Lower lobe of right lung (tissue), 2 donors: ENCODE measurements at regions not wholly inside any gene's neighbourhood (a gene's known extent, or its start where the extent isn't known, plus 50 kb on each side); places are given as distances from the start of the nearest gene placed in this dataset.
A peak's percentile ranks its signal among the peaks of the same experiment; 100 is the strongest.
"Not testable (repeated sequence)": the region's sequence is repeated elsewhere in the genome, so short reads cannot be mapped to it uniquely, and the experiment has no call there.

ENCODE experiments used
- ATAC-seq, 2 donors: fragments of 200-7000 bp; cut with Tn5 transposase; one replicate each; pipeline ENCODE4 v1.9.1; 2020 to 2022; ENCODE audit warnings: mild to moderate bottlenecking in 2 of 2, moderate library complexity in 2 of 2
- DNase-seq: peaks from one replicate; pipeline ENCODE4 v3.0.0-alpha.2; 2020
- H3K27ac ChIP-seq: fragments of 200-600 bp; one replicate; pipeline ENCODE4 v1.8.0; 2022
- H3K27me3 ChIP-seq: fragments of 200-600 bp; one replicate; pipeline ENCODE4 v1.8.0; 2022; ENCODE audit warnings: low read depth
- H3K36me3 ChIP-seq: fragments of 200-600 bp; one replicate; pipeline ENCODE4 v1.8.0; 2022; ENCODE audit warnings: mild to moderate bottlenecking
- H3K4me1 ChIP-seq: fragments of 200-600 bp; one replicate; pipeline ENCODE4 v1.8.0; 2022
- H3K4me3 ChIP-seq: fragments of 200-600 bp; one replicate; pipeline ENCODE4 v1.8.0; 2022; ENCODE audit warnings: mild to moderate bottlenecking
- H3K9me3 ChIP-seq: fragments of 200-600 bp; one replicate; pipeline ENCODE4 v1.8.0; 2022
- intact Hi-C: fragments of 100-400 bp; cut with DNase I; formaldehyde crosslinking; loops from one replicate; pipeline ENCODE4 v1.11.0; 2022
- TF ChIP-seq, protein P1 (sequence below): fragments of 200-600 bp; IDR thresholded peaks from one replicate; pipeline ENCODE4 v1.8.0; 2022; ENCODE audit warnings: antibody characterized with exemption, mild to moderate bottlenecking
- donor health status: DM: no; HTN: yes; CAD: no; lungs with severe emphysema.

- no peaks in the 10 kb centered on the region for H3K27me3 ChIP-seq
- H3K27ac ChIP-seq = no peak overlapping the region
- ATAC-seq = no peak
- H3K4me3 ChIP-seq = no peak overlapping the region
- TF ChIP-seq, protein P1, sequence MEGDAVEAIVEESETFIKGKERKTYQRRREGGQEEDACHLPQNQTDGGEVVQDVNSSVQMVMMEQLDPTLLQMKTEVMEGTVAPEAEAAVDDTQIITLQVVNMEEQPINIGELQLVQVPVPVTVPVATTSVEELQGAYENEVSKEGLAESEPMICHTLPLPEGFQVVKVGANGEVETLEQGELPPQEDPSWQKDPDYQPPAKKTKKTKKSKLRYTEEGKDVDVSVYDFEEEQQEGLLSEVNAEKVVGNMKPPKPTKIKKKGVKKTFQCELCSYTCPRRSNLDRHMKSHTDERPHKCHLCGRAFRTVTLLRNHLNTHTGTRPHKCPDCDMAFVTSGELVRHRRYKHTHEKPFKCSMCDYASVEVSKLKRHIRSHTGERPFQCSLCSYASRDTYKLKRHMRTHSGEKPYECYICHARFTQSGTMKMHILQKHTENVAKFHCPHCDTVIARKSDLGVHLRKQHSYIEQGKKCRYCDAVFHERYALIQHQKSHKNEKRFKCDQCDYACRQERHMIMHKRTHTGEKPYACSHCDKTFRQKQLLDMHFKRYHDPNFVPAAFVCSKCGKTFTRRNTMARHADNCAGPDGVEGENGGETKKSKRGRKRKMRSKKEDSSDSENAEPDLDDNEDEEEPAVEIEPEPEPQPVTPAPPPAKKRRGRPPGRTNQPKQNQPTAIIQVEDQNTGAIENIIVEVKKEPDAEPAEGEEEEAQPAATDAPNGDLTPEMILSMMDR = no peak
- H3K36me3 ChIP-seq = no peaks in the 10 kb centered on the region
- intact Hi-C loops = no loop called here
- H3K4me1 ChIP-seq = no peaks in the 10 kb centered on the region
- H3K9me3 ChIP-seq = no peaks in the 10 kb centered on the region
- no peak for DNase-seq
These were observed 147.4 kb downstream of the TXNL1 start for GRCh38 chr18:56490942-56491341.

- Histone ChIP-seq H3K4me1 (no peaks in the 10 kb centered on the region), H3K27ac (no peak overlapping the region), H3K4me3 (no peak overlapping the region), H3K9me3 (no peaks in the 10 kb centered on the region), H3K36me3 (no peaks in the 10 kb centered on the region), H3K27me3 (no peaks in the 10 kb centered on the region)
- intact Hi-C loops = no loop called here
- no peak for DNase-seq
- ATAC-seq = peak in 1 of 2 donors; percentile 48
- TF ChIP-seq, protein P1 = no peak
These were observed 148.5 kb downstream of the TXNL1 start for GRCh38 chr18:56489893-56490292.

DNA sequence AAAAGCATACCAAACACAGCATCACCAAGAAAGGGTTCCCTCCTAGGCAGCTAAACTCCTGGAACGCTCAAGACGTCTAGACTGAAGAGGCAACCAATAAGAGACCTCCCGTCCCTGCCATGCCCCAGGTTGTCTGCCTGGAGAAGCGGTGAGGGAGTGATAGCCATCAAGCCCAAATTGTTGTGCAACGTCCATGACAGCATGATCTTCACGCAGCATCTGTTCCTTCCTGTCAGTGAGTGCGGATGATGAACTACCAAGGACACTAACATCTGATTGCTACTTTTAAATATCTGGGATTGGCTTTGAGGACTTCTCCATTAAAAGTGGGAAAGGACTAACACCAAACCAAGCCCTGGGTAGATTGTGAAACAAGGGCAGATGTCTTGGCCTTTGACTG is 149.7 kb downstream of the TXNL1 start:
- Histone ChIP-seq H3K4me3 (no peak overlapping the region), H3K27ac (no peak overlapping the region), H3K4me1 (no peaks in the 10 kb centered on the region), H3K9me3 (no peaks in the 10 kb centered on the region), H3K36me3 (no peaks in the 10 kb centered on the region), H3K27me3 (no peaks in the 10 kb centered on the region)
- ATAC-seq (no peak), DNase-seq (no peak)
- TF ChIP-seq, protein P1 = no peak
- intact Hi-C loops = no loop called here

GRCh38 chr18:56487801-56488200 is 150.6 kb downstream of the TXNL1 start:
- Histone ChIP-seq H3K9me3 (no peaks in the 10 kb centered on the region), H3K4me1 (no peaks in the 10 kb centered on the region), H3K4me3 (no peak overlapping the region), H3K36me3 (no peaks in the 10 kb centered on the region), H3K27me3 (no peaks in the 10 kb centered on the region), H3K27ac (no peak overlapping the region)
- TF ChIP-seq, protein P1 = no peak
- ATAC-seq (no peak), DNase-seq (no peak)
- intact Hi-C loops = no loop called here

GRCh38 chr18:56483386-56483785 is 155.0 kb downstream of the TXNL1 start:
- Histone ChIP-seq H3K27ac (no peak overlapping the region), H3K27me3 (no peaks in the 10 kb centered on the region), H3K9me3 (no peaks in the 10 kb centered on the region), H3K4me3 (no peak overlapping the region), H3K36me3 (no peaks in the 10 kb centered on the region), H3K4me1 (no peaks in the 10 kb centered on the region)
- ATAC-seq (no peak), DNase-seq (no peak)
- intact Hi-C loops = no loop called here
- TF ChIP-seq, protein P1 = no peak

DNA sequence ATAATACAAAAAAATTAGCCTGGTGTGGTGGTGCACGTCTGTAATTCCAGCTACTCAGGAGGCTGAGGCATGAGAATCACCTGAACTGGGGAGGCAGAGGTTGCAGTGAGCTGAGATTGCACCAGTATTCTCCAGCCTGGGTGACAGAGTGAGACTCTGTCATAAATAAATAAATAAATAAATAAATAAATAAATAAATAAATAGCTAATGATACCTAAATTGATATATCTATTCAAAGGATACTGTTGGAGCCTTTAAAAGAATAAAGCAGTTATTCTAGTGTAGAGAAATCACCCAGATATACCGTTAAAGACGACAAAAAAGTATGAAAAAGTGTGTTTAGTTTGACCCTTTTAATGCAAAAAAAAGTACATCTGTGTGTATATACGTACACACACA is 155.6 kb downstream of the TXNL1 start:
- intact Hi-C loops, H3K36me3 ChIP-seq, H3K4me1 ChIP-seq, H3K27me3 ChIP-seq, ATAC-seq, H3K4me3 ChIP-seq, DNase-seq, H3K9me3 ChIP-seq, H3K27ac ChIP-seq: not testable (repeated sequence)
